GM03348 (cell line): ENCODE measurements at regions not wholly inside any gene's neighbourhood (a gene's known extent, or its start where the extent isn't known, plus 50 kb on each side); places are given as distances from the start of the nearest gene placed in this dataset.

Experiments
- DNase-seq: peaks from one replicate; pipeline ENCODE4 v3.0.0; 2012; ENCODE audit warnings: low spot score

DNA sequence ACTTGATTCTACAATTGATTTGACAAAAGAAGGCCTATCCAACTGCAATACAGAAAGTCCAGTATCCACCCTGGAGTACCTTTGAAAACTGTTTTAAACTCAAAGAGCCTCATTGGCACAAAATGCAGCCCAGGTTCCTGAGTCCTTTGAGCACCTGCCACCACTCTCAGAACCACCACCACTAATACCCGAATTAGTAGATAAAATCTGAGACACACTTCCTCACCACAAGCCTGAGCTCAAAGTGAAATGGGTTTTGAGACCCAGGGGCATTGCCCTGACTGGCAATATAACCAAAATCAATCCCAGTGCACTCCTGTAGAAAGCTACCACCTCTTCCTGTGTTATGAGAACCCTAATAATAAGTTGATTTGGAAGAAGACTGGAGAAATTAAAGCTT lies 215.7 kb downstream of the CSNK2A3 start:
- no peak for DNase-seq

DNA sequence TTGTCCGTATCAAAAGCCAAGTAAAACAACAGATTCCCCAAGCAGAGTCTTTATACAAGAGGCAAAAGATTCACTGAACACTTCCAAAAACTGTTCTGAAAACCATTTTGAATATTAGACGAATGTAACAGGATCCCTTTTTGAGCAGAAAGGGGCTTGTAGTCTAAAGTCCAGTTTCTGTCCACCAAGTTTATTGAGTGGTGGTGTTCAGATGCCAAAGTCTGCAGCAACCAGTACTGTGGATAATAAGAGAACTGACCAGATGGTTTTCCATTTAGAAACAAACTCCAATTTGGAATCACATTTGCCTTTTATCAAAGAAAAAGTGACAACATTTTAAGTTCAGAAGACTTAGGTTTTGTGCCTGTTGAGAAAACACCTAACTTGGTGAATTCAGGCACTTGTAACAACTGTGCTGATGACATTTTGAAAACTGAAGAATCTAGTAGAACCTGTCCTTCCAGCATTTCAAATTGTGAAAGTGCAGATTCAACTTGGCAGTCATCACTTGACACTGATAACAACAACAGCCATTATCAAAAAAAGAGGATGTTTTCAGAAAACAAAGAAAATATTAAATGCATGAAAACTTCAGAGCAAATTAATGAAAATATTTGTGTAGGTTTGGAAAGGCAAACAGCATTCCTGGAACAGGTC lies 217.1 kb downstream of the CSNK2A3 start:
- no peak for DNase-seq

DNA sequence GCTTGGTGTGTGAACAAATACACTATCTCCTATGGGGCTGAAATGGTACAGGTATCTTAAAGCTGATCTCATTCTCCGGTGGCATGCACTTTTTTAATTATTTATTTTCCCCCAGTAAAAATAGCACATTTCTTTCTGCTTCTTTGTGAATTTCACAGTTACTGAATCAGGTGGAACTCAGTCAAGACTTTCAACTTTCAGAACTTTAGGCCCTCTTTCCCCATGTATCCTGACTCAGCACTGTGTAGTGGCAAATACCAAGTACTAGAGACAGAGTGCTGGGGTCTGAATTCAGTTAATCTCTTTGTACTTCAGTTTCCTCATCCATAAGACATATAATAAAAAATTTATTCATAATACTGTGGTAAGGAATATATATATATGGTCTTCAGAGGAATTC lies 223.9 kb downstream of the CSNK2A3 start:
- DNase-seq = no peak

DNA sequence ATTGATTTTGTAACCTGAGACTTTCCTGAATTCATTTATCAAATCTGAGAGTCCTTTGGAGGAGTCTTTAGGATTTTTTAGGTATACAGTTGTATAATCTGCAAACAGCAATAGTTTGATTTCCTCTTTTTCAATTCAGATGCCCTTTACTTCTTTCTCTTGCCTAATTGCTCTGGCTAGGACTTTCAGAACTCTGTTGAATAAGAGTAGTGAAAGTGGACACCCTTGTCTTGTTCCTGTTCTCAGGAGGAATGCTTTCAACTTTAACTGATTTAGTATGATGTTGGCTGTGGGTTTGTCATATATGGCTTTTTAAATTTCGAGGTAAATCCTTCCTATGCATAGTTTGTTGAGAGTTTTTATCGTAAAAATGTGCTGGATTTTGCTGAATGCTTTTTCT lies 227.4 kb downstream of the CSNK2A3 start:
- no peak for DNase-seq

DNA sequence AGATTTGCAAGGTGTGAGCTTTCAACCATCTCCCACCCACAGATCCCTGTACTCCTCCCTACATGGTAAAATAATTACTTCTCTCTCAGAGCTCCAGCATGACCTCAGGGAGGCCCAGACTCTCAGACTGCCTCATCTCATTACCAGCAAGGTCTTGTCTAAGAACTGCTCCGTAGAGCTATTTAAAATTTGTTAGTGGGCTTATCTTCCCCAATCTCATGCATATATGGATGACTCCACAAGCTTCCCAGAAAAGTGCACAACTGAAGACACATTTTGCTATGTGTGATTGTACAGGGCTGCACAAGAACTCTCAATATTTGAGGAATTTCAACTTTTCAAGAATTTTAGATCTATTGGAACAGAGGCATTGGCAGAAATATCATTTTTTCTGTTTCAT lies 230.3 kb downstream of the CSNK2A3 start:
- DNase-seq = no peak

DNA sequence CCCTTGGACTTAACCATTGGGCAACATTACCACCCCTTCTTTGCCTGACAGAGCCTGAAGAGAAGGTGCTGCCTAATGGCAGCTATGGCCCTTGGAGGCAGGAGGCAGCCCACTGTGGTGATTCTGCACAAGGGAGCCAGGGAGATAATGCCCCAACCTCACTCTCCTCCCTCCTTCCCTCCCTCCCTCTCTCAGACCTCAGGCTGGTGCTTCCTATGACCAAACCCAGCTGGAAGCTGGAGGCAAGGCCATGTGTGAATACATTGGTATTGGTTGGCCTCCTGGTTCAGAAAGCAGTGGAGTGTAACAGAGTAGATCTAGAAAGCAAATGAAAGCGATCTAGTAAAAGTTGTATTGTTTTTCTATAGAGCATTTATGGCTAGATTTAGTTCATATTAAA lies 233.1 kb downstream of the CSNK2A3 start:
- DNase-seq = no peak

DNA sequence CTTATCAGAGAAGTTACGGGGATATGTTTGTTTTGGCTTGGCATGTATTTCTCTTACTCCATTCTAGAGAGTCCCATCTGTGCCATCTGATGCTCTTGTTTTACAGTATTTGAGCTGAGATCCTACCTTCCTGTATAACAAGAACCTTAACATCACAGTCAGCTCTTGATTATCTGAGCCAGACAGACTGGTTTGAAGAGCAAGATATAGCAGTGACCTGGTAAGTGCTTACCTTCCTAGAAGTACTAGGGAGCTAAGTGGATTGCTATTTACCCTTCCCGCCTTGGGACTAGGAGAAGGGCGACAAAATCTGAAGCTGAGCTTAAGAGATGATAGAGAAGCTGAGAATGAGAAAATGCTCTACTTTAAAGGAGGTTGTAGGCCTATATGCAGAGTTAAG lies 235.3 kb downstream of the CSNK2A3 start:
- DNase-seq = no peak

DNA sequence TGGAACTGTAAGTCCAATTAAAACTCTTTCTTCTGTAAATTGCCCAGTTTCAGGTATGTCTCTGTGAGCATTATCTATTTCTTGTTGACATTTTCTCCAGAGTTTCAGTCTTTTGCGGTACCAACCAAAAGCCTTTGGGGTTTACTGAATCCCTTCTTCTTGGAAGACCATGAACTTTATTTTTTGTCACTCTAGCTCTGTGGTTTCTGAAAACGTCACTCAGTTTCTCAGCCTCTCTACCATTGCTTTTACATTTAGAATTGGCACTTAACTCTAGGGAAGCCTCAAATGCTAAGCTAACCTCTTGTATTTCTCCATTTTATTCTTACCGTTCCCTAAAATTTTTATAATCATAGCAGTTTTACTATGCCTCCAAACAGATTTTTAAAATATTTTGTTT lies 237.6 kb downstream of the CSNK2A3 start:
- no peak for DNase-seq

DNA sequence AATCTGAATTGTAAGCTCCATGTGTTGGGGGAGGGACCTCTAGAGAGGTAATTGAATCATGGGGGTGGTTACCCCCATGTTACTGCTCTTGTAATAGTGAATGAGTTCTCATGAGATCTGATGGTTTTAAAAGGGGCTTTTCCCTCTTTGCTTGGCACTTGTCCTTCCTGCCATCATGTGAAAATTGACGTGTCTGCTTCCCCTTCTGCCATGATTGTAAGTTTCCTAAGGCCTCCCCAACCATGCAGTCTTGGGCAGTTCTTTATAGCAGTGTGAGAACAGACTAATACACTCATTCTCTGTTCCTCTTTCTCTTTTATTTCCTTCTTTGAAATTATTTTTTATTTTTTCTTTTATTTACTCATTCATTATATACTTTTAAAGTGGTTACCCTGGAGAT lies 239.4 kb downstream of the CSNK2A3 start:
- DNase-seq = no peak

DNA sequence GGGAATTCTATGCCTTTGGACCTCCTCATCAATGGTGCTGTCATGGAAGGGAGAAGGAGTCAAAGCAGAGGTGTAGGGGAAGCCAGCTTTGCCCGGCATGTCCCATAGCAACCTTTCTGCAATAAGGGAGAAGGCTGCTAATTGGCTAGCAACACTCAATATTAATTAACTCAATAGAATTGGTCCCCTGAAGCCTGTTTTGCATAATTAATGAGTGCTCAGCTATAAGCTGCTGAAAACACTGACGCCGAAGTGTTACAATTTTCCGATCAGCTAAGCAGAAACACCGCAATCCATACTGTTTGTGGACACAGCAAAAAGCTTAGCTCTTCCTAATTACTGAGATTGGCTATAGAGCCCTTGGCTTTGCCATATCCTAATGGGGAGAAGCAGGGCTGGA lies 245.0 kb downstream of the CSNK2A3 start:
- no peak for DNase-seq

DNA sequence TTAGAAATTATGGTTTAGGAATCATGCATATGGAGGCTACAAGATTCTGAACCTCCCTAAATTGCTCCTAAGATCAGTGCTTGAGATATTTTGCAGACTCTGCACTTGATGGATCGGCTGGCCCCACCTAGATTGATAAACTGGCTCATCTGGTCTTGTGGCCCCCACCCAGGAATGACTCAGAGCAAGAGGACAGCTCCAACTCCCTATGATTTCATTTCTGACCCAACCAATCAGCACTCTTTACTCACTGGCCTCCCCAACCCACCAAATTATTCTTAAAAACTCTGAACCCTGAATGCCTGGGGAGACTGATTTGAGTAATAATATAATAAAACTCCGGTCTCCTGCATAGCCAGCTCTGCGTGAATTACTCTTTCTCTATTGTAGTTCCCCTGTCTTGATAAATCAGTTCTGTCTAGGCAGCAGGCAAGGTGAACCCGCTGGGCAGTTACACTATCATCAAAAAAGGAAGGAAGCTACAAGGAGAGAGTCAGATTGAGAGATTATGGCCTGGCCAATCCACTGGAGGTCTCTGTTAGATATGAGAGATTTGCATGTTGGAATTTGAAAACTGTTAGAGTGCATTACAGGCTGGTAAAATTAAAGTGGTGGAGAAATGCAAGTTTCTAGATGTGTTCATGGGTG lies 245.8 kb downstream of the CSNK2A3 start:
- no peak for DNase-seq

DNA sequence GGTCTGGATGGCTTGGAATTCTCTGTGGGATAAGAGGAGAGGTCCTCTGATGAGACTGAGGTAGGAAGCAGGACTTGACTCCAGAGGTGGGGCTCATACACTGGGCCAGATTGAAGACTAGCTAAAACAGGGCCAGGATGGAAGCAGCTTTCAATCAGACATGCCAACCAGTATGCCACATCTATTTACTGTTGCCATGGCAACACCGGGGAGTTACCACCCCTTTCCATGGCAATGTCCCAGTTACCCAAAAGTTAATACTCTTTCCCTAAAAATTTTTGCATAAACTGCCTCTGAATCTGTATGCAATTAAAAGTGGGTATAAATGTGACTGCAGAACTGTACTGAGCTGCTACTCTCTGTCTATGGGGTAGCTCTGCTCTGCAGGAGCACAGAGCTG lies 247.5 kb upstream of the ZBED5 start:
- DNase-seq = no peak

DNA sequence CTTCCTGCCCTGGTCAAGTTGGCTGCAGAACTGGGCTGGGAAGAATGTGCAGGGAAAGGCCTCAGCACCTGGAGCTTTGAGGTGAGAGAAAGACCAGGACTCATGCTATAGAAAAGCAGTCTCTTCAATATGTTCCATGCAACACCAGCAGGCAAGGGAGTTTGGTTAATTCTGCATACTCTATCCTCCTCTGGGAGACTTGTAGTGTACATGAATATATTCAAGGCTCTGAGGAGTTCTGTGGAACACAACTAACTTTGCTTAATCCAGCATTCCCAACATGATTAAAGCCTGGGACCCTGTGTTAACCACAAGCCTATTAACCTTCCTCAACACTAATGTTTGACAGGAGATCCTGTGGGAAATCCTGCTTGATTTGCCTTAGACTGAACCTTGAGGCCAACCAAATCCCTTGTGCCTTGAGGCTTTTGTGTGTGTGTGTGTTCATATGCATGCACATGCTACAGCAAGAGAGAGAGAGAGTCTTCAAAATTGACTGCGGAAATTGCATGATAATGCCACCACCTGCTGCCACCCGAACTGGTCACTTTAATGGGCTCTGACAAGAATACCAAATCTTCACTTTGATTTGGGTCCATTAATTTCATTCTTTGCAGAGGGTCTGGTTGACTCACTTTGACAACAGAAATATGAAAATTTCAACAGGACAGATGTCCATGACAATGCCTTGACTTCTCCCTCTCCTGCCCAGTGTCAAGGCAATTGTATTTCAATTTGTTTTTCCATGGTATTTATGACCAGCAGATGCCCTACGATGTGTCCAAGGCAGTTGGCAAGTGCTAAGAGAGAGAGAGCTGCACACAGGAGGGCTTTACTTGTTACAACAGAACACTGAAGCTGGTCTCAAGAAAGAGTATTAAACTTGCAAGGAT lies 238.2 kb upstream of the ZBED5 start:
- no peak for DNase-seq

DNA sequence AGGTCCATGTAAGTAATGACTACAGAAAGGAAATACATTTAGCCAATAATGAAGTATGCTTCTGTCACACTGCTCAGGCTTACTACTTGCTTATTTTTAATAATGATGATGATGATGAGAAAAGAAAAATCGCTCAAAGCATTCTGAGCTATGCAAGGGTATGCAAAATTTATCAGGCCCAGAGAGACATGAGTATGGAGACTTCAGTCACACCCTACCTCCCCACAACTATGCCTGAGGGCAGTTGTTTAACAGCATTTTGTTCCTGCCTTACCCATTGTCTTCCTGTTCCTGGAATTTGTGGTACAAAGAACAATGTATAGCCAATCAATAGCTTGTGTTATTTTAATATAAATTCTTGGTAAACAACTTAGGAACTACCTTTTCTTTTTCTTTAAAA lies 232.6 kb upstream of the ZBED5 start:
- no peak for DNase-seq

DNA sequence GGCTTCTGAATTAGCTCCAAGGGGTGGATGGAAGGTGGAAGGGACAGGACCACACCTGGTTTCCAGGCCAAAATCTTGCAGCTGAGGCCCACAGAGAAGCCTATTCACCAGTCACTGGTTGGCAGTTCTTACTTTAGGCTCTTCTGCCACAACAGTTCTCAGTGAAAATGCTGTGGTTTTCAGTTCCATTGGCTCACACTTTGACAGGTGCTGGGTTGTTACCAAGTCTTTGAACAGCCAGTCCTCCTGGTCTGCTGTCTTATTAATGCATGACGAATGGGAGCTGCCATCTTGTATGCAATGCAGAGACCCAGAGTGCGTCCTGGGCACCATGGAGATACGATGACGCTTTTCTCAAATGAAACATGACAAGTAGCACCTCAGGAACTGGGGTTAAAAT lies 232.0 kb upstream of the ZBED5 start:
- no peak for DNase-seq

DNA sequence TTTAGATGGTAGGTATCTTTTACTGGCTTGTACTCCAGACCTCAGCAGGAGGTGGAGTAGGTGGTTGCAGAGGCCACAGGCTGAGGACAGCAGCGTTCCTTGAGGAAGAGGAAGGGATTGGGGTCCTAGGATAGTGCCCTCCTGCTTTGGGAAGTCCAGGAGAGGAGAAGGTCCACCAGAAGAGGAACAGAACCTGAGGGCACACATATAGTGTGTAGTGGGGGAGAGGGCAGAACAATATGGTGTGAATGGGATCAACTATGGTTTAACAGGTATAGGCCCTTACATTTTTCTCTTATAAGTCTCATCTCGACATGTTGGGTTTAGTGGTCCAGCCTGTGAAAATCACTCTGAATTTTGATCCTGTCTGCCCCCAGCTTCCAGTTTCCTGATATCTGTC lies 229.1 kb upstream of the ZBED5 start:
- no peak for DNase-seq

DNA sequence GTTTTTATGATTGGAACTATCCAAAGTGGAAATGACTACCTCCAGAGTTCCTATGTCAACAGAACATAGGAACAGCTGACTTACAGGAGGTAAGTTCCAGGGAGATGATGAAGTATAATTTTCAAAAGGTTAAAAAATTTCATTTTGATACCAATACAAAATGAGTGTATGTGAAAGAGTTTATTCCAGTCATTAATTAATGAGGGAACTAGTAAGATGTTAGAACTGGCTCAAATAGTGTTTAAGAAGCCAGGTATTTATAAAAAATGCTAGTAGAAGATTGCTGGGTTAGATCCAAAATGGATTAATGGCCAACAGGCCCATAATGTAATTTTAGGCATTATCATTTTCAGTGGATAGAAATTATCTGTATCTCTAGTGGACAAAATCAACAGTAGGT lies 227.7 kb upstream of the ZBED5 start:
- no peak for DNase-seq

DNA sequence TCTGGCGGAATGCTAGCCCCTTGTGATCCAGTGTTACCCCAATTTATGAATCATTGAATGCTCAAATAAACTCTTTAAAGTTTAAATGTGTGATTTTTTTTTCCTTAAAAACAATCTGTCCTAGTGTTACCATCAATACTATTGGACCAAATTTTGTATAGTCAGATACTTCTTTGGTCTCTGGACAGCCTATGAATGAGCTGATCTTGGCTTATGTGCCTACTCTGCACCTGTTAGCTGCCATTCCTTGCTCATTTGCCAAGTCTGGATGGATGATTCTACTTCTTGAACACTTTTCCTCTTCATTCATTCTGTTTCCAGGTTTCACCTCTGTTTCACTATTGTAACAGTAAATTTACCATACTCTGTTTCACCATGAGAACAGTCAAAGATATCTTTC lies 226.5 kb upstream of the ZBED5 start:
- DNase-seq = no peak

DNA sequence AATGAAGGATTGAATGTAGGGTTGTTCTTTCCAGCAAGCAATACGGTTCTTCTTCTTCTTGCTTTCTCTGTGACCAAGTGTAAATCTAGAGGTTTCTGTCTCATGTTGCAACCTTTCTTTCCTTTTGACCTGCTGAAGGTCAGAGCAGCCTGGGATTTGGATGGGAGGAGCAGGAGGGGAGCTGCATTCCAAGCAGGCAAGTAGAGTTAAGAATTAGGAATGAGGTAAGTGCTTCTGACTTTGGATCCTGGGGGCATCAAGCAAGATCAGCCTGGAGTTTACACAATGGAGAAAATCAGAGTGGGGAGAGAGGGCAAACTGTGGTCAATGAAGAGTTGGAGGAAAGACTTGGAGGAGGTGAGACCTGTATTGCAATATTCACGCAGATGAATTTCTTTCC lies 225.6 kb upstream of the ZBED5 start:
- DNase-seq = no peak

DNA sequence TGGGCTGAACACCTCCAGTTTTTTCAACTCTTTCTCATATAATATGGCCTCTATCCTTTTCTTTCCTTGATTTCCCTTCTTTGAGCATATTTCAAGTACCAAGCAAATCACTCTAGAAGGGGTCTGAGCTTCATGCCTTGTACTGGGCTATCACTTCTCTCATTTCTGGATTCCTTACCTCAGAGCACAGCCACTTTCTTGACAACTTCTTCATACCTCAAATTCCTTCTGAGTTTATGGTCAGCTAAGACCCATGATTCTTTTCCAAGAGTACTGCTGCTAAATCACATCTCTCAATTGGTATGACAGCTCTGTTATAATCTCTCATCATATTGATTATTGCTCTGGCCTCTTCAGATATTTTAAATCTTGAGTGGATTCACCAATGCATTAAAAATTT lies 224.8 kb upstream of the ZBED5 start:
- no peak for DNase-seq

DNA sequence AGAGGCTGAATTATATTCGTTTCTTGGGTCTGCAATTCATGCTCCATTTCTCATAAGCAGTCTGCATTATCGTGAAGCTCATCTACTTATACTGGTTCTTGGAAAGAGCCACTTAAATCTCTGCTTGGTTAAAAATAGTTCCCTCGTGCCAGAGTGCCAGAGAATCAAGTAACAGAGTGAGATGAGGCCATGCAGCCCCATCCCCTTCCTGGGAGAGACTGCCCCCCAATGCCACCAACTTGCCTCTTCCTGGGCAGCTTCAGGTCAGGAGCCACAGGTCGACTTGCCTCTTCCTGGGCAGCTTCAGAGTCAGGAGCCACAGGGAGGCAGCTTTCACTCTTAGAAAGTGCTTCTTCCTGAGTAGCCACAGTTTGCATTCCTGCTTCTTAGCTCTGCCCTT lies 223.9 kb upstream of the ZBED5 start:
- no peak for DNase-seq

DNA sequence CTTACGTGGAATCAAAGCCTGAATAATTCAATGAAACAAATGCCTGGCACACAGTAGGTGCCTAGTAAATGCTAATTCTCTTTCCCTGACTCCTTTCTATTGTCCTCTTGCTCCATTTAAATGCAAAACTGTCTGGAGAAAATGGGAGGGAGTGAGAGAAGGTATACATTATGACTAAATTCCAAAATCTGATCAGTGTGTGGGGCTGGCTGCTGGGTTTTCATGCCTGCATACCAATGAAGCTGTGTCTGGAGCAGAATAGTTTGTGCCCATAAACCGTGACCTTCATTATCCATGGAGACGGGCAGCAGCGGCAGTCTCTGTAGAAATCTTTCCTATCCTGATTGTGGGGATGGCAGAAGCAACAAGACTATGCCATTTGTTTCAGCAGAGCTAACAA lies 223.4 kb upstream of the ZBED5 start:
- DNase-seq = no peak

DNA sequence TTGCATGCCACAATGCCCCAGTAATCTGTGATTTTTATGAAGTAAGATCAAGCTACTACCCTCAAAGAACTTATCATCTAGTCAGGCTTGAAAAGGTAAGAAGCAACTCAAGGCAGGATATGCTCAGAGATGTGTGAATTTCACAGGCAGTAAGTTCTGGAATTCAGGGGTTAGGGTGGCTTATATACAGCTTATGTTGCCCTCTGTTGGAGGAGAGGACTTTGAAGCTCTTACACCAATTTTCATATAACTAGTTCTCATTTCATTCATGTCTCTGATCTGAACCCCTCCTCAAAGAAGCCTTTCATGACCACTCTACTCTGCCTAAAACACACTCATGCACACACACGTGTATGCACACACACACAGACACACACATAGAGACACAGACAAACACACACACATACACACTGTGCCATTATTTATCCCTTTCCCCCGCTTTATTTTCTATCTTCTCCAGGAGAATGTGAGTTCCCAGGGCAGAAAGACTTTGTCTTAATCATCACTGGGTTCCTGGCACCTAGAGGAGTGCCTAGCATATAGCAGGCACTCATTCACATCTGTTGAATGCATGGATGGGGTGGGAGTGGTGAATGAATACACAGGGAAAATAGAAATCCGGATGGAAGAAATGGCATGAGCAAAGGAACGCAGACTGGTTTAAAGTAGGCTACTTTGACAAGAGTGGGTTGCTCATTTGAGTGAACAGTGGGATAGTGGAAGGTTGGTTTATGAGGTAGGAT lies 220.7 kb upstream of the ZBED5 start:
- peak; percentile 21 for DNase-seq
